ENCODE measurements at regions not wholly inside any gene's neighbourhood (a gene's known extent, or its start where the extent isn't known, plus 50 kb on each side); places are given as distances from the start of the nearest gene placed in this dataset.

- CTCF ChIA-PET, result no interaction called here
- no peaks in the 10 kb centered on the region for H3K27me3 ChIP-seq (ENCODE audit: control insufficient read depth, insufficient read depth, low read length)
- H3K4me3 ChIP-seq (ENCODE audit: low read depth, low read length), result no peak overlapping the region
- TF ChIP-seq CTCF (IDR thresholded peaks at IDR 0.05; ENCODE audit: insufficient read depth, low read depth, low read length), result no peak
- DNase-seq (ENCODE audit: low read depth), result no peak
- POLR2A ChIA-PET, result no interaction called here
- H3K36me3 ChIP-seq (ENCODE audit: control insufficient read depth, insufficient read depth, low read length), result no peaks in the 10 kb centered on the region
These were observed 945.5 kb downstream of the SORCS3 start for GRCh38 chr10:105586451-105587098.

- POLR2A ChIA-PET, result no interaction called here
- DNase-seq (ENCODE audit: low read depth), result peak; percentile 11
- no peaks in the 10 kb centered on the region for H3K36me3 ChIP-seq (ENCODE audit: control insufficient read depth, insufficient read depth, low read length)
- CTCF ChIA-PET, result no interaction called here
- H3K4me3 ChIP-seq (ENCODE audit: low read depth, low read length), result no peak overlapping the region
- H3K27me3 ChIP-seq (ENCODE audit: control insufficient read depth, insufficient read depth, low read length), result no peaks in the 10 kb centered on the region
- TF ChIP-seq CTCF (IDR thresholded peaks at IDR 0.05; ENCODE audit: insufficient read depth, low read depth, low read length), result no peak
These were observed 944.7 kb downstream of the SORCS3 start for GRCh38 chr10:105585753-105586152.

- ChIA-PET CTCF (no interaction called here), POLR2A (no interaction called here)
- TF ChIP-seq CTCF (IDR thresholded peaks at IDR 0.05; ENCODE audit: insufficient read depth, low read depth, low read length), result no peak
- no peak for DNase-seq (ENCODE audit: low read depth)
- H3K4me3 ChIP-seq (ENCODE audit: low read depth, low read length), result no peak overlapping the region
- no peaks in the 10 kb centered on the region for H3K27me3 ChIP-seq (ENCODE audit: control insufficient read depth, insufficient read depth, low read length)
- no peaks in the 10 kb centered on the region for H3K36me3 ChIP-seq (ENCODE audit: control insufficient read depth, insufficient read depth, low read length)
These were observed 944.1 kb downstream of the SORCS3 start for GRCh38 chr10:105585171-105585570.

GRCh38 chr10:105579112-105579511, 938.0 kb downstream of the SORCS3 start:
- H3K36me3 ChIP-seq (ENCODE audit: control insufficient read depth, insufficient read depth, low read length), result no peaks in the 10 kb centered on the region
- ChIA-PET CTCF (no interaction called here), POLR2A (no interaction called here)
- no peak for TF ChIP-seq CTCF (IDR thresholded peaks at IDR 0.05; ENCODE audit: insufficient read depth, low read depth, low read length)
- H3K4me3 ChIP-seq (ENCODE audit: low read depth, low read length), result no peak overlapping the region
- no peak for DNase-seq (ENCODE audit: low read depth)
- no peaks in the 10 kb centered on the region for H3K27me3 ChIP-seq (ENCODE audit: control insufficient read depth, insufficient read depth, low read length)

GRCh38 chr10:105577865-105578607, 936.9 kb downstream of the SORCS3 start:
- ChIA-PET CTCF (no interaction called here), POLR2A (no interaction called here)
- DNase-seq (ENCODE audit: low read depth), result no peak
- TF ChIP-seq CTCF (IDR thresholded peaks at IDR 0.05; ENCODE audit: insufficient read depth, low read depth, low read length), result no peak
- Histone ChIP-seq H3K27me3 (ENCODE audit: control insufficient read depth, insufficient read depth, low read length) (no peaks in the 10 kb centered on the region), H3K4me3 (ENCODE audit: low read depth, low read length) (no peak overlapping the region), H3K36me3 (ENCODE audit: control insufficient read depth, insufficient read depth, low read length) (no peaks in the 10 kb centered on the region)
